Hematopoietic multipotent progenitor cell treated with erythropoietin and hydrocortisone succinate and interleukin-3 and kit ligand, for 4 days (in vitro differentiated cells): ENCODE measurements at regions not wholly inside any gene's neighbourhood (a gene's known extent, or its start where the extent isn't known, plus 50 kb on each side); places are given as distances from the start of the nearest gene placed in this dataset.
"Not testable (repeated sequence)": the region's sequence is repeated elsewhere in the genome, so short reads cannot be mapped to it uniquely, and the experiment has no call there.

Source experiments
- DNase-seq: peaks from one replicate; pipeline ENCODE4 v3.0.0-alpha.2; 2015

DNA sequence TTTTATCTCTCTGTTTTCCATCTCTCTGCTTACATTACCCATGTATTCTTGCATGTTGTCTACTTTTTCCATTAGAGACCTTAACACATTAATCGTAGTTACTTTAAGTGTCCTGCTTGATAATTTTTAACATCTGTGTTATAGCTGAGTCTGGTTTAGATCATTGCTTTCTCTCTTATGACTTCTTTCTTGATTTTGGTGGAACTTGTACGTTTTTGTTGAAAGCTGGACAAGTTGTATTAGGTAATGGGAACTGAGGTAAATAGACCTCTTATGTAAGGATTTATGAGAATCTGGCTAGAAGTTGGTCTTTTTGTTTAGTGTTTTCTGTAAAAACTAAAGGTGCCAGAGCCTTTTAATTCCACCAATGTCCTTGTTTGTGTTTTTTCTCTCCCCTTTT, 100.8 kb upstream of the LYZL2 start:
- DNase-seq: no peak

DNA sequence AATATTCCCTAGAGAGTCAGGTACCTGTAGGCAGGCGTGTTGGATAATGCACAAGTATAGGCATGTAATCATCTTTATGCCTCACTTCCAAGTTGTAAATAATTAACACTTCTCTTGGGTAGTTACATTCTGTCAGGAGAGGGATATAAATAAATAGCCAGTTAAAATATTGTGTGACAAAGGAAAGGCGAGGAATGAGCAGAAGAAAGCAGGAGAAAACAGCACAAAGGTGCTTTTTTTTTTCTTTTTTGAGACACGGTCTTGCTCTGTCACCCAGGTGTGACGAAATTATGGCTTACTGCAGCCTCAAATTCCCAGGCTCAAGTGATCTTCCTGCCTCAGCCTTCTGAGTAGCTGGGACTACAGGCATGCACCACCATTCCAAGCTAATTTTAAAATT, 99.2 kb upstream of the LYZL2 start:
- no peak for DNase-seq

DNA sequence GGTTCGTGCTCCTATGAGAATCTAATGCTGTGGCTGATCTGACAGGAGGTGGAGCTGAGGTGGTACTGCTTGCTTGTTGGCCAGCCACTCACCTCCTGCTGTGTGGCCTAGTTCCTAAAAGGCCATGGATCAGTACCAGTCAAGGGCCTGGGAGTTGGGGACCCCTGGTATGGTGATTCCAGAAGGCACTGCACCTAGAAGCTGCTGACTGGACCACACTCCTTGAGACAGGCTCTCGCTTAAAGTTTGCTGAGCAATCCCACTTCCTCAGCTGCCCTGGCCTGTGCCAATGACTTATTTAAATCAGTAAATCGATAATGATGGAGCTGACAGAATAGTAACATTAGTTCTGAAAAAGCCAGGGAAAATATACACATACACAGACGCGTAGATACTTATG, 98.6 kb upstream of the LYZL2 start:
- no peak for DNase-seq

DNA sequence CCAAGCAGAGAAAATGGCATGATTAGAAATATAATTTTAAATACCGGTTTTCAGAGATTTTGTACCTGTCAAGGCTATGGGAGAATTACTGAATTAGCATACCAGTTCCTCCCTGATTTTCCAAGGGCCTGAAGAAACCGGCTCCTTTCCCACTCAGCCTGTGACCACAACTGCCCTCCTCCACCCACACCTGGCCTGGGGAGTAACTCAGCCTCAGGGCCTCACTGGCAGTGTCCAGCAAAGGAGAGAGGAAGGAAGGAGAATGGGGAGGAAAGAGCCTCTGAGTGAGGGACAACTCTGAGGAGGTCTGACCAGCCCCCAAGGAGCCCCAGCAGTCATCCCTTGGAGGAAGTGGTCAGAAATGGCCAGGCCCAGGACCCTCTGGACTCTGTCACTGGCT, 98.0 kb upstream of the LYZL2 start:
- DNase-seq: no peak

DNA sequence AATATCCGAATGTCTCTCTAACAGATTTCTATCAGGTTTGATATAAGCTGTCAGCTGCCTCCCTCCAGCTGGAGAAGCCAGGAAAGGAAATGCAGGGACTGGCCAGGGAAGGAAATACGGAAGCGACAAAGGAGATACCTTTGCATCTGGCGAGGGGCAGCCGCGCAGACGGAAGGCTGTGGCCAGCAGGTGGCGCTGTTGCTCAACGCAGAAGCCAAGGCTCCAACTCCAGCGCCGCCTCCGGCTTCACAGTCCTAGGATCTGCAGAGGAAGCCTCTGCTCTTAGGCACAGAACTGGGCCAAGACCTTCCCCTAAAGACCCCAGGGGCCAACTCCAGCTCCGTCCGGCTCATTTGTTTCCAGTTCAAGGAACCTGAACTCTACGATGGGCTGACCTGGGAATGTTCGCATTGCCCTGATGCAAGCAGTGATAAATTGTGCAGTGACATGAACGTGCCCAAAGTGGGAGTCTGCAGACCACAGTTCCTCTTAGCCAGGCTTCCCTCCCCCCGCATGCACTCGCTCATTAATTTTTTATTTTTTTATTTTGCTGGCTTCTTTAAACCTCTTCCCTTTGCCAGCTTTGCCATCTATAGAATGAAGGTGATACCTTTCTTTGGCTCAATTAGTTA, 97.3 kb upstream of the LYZL2 start:
- DNase-seq: peak; percentile 84

DNA sequence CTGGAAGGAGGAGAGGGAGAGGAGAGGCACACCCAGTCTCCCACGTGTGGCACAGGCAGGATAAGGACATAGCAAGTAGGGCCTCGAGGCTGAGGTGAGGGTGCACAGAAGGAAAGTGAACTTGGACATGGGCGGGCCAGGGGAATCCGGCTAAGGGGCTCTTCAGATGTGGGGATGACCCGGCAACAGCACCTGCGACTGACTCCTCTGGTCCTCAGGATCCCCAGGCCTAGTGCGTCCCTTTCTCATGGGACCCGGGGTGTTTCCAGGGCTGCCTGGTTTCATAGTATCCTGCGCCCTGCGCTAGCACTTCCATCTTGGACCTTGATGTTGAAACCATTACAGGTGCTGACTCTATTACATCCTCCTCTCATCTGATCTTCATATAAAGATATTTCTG, 96.1 kb upstream of the LYZL2 start:
- no peak for DNase-seq

DNA sequence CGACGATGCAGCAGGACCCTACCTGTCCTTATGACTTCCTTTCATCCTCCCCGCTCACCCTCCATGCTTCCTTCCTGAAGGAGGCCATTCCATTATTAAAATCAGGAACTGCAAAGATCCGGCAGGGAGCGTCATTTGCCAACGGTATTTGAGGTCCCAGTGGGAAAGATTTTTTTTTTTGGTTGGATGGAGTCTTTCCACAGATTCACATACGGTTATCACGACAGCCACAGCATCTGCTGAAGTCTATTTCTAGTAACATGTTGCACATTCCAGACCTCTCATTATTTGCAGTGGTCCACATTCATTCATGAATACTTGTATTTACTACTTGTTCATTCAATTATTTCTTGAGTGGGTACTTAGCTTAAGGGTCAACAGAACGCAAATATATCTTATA, 94.7 kb upstream of the LYZL2 start:
- no peak for DNase-seq

DNA sequence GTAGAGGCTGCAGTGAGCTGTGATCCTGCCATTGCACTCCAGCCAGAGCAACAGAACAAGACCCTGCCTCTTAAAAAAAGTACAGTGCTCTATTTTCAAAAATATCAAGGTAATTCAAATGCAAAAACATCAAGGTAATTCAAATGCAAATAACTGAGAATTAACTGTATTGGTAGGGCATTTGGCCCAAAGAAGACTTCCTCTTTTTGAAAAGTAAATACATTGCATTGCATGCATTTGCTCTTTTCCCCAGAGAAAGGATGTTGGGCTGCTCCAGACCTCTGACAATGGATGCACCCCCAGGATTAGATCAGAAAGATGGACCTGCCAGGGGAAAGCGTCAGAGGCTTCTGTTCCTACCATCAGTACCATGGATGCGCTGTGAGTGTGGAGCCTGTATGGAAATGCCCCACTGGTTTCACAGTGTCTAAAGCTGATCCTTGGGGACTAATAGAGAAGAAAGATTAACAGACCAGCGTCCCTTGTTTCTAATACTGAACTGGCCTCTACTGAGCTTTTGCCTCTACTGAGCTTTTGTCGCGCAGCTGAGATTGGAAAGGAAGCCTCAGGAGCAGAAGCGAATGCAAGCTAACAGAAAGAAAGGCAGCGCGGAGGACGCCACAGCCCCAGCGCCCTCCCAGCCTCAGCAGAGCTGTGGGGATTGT, 93.5 kb upstream of the LYZL2 start:
- peak; percentile 29 for DNase-seq

DNA sequence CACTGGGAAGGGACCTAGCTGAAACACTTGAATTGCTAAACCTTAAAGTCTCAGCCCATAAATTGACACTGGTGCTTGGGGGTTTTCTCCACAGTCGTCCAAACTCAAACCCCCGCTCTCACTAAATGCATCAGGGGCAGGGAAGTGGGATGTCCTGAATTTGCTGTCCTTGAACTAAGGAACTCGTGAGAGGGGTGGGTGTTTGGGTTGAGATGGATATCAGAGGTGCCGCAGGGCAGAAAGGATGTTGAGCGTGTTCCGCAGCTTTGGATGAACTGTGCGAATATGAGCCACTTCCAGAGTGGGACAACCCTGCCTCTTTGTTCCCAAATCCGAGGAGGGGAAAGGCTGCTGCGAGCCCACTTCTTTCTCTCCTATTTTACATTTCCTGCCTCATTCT, 90.3 kb upstream of the LYZL2 start:
- DNase-seq: no peak

DNA sequence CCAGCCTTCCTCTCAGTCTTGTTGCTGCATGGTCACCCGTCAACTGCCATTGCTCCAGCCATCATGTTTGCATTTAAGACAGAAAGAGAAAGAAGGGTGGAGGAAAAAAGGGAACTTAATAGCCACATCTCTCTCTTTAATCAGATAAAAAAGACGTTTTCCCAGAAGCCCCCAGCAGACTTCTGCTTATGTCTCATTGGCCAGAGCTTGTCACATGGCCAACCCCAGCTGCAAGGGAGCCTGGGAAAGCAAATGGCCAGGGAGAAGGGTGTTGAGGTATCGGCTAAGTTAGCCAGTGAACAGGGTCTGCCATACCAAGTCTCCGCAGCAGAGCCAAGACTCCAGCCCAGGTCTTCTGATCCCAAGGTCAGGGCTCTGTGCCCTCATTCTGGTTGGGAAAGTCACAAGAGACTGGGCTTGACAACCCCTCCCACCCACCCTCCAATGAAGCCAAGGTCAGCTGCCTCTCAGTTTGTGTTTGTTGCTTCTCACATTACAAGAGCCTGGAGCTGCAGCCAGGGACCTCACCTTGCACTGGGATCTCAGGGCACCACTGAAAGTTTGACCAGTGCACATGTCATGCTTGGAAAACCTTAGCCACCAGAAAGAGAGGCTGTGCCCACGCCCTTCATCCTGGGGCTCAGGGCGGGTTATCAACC, 80.3 kb upstream of the LYZL2 start:
- DNase-seq: peak; percentile 49

DNA sequence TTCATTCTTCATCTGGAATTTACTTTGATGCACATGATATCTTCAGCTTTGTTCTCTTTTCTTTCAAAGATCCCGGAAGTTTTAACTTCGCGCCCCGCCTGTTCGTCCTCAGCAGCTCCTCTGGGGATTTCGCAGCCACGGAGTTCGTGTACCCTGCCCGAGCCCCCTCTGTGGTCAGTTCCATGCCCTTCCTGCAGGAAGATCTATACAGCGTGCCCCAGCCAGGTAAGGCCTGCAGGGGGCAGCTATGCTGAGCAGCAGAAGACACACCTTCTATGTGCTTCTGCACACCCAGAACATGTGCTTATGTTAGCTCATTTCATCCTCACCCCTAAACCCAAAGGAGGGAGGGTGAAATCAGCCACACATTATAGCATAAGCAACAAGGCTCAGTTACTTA, 79.7 kb upstream of the LYZL2 start:
- DNase-seq: no peak

DNA sequence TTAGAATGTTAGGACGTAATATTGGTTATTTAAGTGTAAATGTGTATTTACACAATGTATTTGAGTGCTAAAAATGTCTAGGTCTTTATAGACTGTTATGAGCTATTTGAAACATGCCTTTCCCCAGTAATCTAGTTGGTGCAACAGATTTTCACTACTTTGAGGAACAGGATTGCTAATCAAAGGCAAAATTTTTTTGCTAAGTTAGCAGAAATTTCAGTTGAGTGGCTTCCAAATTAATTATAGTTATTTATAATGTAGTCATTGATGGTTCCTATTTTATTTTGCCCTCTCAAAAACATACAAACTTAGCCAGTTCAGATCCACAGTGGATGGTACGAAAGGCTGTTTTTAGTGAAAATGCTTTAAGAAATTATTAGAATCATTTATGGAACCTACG, 78.7 kb upstream of the LYZL2 start:
- DNase-seq: no peak

DNA sequence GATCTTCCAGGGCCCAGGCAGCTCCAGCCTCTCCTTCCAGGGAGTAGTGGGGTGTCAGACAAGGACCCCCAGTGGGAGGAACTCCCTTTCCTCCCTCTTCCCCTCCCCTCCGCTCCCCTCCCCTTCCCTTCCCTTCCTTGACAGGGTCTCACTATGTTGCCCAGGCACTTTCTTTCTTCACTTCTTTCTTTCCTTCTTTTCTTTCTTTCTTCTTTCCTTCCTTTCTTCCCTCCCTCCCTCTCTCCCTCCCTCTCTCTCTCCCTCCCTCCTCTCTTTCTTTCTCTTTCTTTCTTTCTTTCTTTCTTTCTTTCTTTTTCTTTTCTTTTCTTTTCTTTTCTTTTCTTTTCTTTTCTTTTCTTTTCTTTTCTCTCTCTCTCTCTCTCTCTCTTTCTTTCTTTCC, 76.6 kb upstream of the LYZL2 start:
- not testable (repeated sequence) for DNase-seq

DNA sequence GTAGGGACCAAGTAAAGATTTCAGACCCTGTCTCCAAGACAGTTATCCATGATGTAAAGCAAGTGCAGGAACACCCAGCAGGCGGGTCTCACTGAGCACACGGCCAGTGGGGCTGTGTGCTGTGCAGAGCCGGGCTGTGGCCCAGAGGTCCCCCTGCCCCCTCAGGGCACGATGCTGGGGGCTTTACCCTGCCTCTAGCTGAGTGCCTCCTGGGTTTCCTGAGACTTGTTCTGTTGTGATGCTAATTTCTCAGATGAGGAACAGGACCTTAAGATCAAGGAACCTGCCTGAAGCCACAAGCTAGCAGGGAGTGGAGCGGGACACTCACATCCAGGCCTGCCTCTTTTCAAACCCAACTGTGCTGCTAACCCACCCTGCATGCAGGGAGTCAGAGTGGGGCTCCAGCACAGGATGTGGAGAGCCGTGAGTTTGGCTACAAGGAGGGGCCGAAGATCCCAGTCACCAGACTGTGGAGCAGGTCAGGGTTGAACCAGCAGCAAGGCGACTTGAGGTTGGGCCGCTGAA, 76.1 kb upstream of the LYZL2 start:
- no peak for DNase-seq

DNA sequence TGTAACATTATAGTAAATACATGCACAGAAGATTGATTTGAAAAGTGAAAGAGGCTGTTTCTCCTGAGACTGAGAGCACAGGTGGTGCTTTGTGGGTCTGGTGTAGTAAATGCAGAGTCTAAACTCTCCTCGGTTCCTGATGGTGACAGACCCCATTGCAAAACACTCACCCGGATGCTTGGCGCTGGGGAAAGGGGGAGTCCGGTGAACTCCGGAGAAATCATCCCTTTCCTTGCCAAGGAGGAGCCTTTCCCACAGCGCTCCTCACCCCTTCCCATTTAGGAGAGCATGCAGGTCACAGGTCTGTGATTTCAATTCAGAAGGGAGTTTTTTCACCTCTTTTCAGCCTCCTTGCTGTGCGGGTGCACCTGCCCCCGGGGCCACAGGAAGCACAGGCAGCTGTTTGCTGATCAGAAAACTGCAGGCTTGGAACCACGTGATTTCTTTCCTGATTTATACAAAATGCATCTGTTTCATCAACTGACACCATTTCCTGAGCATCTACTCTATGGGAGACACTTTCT, 75.6 kb upstream of the LYZL2 start:
- DNase-seq: peak; percentile 40

DNA sequence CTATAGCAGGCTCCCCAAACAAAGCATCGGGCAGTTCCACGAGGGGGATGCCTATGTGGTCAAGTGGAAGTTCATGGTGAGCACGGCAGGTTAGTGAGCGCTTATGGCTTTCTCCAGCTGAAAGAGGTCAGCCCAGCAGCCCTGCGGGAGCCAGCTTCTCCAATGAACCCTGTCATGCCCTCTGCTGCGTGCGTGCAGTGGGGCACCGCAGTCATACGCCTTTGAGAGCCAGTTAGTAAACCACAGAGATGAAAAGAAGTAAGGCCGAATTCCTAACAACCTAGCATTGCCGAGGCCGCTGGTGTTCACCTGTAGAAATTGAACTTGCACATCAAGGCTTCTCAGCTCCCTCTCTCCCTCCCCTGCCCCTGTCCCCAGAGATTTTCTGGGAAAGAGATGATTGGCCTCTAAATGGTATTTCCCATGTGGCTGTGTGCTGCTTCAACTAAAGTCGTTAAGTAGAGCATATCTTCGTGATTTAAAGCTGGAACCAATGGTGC, 75.1 kb upstream of the LYZL2 start:
- DNase-seq: not testable (repeated sequence)

DNA sequence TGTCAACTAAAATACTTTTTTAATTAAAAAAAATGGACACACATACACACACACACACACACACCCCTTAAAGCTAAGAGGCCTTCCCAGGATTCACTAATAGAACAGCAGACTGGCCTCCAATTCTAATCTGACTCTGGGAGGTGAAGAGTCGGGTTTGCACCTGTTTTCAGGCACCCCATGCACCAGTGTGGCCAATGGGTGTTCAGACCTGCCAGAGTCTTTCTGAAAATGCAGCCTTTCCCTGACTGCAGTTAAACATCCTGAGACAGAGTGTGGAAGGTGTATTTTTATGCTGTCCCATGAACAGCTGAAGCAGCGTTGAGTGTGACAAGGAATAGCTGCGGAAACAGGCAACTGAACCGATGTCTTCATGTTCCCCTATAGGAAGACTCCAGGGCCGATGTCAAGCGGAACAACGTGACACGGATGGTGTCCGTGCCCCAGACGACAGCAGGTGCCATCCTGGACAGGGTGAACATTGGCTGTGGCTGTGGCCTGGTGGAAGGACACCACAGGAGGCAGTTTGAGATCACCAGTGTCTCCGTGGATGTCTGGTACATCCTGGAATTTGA, 74.6 kb upstream of the LYZL2 start:
- no peak for DNase-seq

DNA sequence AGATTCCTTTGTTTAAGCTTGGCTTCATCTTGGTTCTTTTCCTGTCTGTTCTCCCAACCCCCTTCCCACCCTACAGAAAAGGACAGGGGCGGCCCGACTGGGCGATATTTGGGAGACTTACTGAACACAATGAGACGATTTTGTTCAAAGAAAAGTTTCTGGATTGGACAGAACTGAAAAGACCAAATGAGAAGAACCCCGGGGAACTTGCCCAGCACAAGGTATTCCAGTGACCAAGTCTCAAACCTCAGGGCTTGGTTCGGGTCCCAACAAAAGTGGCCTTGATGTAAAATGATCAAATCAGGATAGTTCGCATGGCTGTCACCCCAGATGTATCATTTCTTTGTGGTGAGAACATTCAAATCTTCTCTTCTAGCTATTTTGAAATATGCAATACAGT, 73.9 kb upstream of the LYZL2 start:
- DNase-seq: not testable (repeated sequence)

DNA sequence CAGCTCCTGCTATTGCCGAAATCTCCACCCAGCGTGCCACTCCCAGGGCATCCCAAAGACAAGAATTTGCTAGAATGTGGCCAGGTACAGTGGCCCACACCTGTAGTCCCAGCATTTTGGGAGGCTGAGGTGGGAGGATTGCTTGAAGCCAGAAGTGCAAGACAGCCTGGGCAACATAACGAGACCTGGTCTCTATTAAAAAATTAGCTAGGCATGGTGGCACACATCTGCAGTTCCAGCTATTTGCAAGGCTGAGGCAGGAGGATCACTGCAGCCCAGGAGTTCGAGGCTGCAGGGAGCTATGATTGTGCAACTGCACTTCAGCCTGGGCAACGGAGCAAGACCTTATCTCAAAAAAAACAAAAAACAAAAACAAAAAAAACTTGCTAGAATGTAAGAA, 73.3 kb upstream of the LYZL2 start:
- DNase-seq: no peak

DNA sequence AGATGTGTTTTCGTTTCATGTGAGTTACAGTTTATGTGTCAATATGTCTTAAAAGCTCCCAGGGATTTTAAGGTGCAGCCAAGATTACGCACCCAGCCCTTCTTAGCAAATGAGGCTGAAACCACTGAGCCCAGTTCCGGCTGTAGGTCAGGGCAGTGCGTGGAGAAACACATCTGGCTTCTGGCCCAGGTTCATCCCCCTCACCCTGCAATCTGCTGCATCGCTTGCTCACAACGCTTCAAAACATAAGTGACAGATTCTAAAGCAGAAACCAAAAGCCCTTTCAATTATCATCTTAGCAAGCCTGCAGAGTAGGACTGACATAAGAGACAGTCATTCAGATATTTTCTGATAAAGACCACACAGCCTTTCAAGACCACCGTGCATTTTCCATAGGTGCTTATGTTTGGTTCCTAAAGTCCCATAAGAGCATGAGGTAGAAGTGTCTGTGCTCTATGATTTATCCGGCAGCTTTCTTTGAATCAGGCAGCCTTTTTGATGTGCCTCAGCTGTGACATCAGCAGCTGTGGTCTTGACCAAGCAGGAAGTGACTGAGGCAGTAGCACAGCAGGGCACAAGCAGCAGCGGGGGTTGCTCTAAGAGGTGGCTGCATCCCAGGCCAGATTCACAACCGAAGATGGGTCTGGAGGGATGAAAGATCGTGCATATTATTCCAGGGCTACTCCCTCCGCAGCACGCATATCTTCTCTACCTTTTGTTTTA, 72.1 kb upstream of the LYZL2 start:
- DNase-seq: peak; percentile 64

DNA sequence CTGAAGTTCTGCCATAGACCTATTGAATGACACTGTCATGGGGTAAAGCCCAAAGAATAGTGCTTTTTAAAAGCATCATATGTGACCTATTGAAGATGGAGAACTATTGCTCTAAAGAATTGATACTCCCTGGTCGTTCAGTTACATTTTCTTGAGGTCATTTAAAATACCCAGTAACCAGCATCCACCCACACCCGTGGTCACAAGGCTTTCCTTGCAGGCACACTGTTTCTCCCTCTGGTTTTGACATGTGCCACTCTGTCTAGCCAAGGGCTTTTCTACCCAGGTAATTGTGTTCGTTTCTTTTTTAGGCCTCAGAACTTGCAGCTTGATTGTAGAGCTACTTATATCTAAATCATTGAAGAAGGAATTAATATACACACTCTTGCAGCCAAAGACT, 68.3 kb upstream of the LYZL2 start:
- no peak for DNase-seq

DNA sequence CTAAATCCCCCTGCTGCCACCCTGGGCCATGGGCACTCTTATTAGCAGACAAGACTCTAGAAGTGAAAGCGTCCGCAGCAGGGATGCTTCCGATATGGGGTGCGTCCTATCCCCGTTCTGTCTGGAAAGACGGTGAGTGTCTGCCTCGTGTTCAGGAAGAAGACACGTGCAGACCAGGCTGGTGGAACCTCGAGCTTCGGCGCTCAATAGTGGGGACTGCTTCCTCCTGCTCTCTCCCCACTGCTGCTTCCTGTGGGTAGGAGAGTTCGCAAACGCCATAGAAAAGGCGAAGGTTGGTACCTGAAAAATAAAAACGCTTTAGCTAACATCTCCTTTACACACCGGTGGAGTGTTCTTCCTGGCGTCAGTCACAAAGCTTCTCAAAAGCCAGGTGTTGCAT, 67.7 kb upstream of the LYZL2 start:
- not testable (repeated sequence) for DNase-seq
